ENCODE measurements at regions not wholly inside any gene's neighbourhood (a gene's known extent, or its start where the extent isn't known, plus 50 kb on each side); places are given as distances from the start of the nearest gene placed in this dataset.

DNA sequence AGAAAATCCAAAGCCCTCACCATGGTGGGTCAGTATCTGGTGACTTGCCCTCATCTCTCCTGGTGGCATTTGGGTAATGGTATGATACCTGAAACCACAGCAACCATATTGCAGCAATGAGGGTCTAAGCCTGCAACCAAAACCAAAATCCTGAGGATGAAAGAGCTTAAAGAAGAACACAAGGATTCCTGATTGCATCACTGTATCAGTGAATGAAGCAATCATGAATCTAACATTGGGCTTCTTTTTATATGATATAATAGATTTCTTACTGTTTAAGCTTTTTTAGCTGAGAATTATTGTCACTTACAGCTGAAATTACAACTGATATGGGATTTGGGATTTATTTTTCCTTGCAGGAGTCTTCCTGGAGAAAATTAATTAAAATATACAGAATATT, 269.9 kb downstream of the MEF2C start:
- TF ChIP-seq, protein P1, sequence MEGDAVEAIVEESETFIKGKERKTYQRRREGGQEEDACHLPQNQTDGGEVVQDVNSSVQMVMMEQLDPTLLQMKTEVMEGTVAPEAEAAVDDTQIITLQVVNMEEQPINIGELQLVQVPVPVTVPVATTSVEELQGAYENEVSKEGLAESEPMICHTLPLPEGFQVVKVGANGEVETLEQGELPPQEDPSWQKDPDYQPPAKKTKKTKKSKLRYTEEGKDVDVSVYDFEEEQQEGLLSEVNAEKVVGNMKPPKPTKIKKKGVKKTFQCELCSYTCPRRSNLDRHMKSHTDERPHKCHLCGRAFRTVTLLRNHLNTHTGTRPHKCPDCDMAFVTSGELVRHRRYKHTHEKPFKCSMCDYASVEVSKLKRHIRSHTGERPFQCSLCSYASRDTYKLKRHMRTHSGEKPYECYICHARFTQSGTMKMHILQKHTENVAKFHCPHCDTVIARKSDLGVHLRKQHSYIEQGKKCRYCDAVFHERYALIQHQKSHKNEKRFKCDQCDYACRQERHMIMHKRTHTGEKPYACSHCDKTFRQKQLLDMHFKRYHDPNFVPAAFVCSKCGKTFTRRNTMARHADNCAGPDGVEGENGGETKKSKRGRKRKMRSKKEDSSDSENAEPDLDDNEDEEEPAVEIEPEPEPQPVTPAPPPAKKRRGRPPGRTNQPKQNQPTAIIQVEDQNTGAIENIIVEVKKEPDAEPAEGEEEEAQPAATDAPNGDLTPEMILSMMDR (IDR thresholded peaks at IDR 0.05) = no peak
- TF ChIP-seq POLR2A (IDR thresholded peaks at IDR 0.05) (no peak), POLR2AphosphoS5 (IDR thresholded peaks at IDR 0.05) (no peak)

Data from transverse colon (tissue), 4 donors.